SK-N-SH (cell line): ENCODE measurements at regions not wholly inside any gene's neighbourhood (a gene's known extent, or its start where the extent isn't known, plus 50 kb on each side); places are given as distances from the start of the nearest gene placed in this dataset.

ENCODE experiments used
- CTCF ChIA-PET: fragments of 300-600, 350-600 bp; formaldehyde crosslinking; extraction: SDS; loops from one replicate; lab custom pipeline; 2021; lab: Yijun Ruan, JAX
- POLR2A ChIA-PET: fragments of 350-600 bp; sonication (Branson Sonifier 250); formaldehyde crosslinking; extraction: SDS; loops from one replicate; lab custom pipeline; 2020; ENCODE audit warnings: antibody characterized with exemption, inconsistent platforms; lab: Yijun Ruan, JAX
- DNase-seq: peaks from one replicate; pipeline ENCODE4 v3.0.0; 2012
- H2AFZ ChIP-seq: fragments of 200-600 bp; sonication (generic); 2 replicates; pipeline ENCODE4 v1.8.1; 2016; ENCODE audit warnings: antibody characterized with exemption, mild to moderate bottlenecking, low read depth
- H3F3A ChIP-seq: fragments of 200-600 bp; sonication (generic); replicated peaks from 2 replicates; pipeline ENCODE3; 2016; ENCODE audit warnings: antibody characterized with exemption, mild to moderate bottlenecking; ENCODE audit not compliant: insufficient read depth
- H3K27ac ChIP-seq, 2 experiments: fragments of 200-500 bp in 1 of 2; fragments of 200-600 bp in 1 of 2; sonication (Bioruptor generic) in 1 of 2; sonication (generic), shearing (Covaris generic) in 1 of 2; 2 replicates each; pipeline versions ENCODE4 v1.5.1 to v1.6.1; 2014 to 2016; ENCODE audit warnings: low read depth in 2 of 2, inconsistent platforms in 1 of 2, low read length in 1 of 2, mild to moderate bottlenecking in 1 of 2, mixed read lengths in 1 of 2
- H3K27me3 ChIP-seq: fragments of 200-600 bp; sonication (generic), shearing (Covaris generic); 2 replicates; pipeline ENCODE4 v1.6.1; 2016; ENCODE audit warnings: mixed run types; ENCODE audit not compliant: insufficient read depth
- H3K36me3 ChIP-seq, 2 experiments: fragments of 200-500 bp in 1 of 2; fragments of 200-600 bp in 1 of 2; sonication (Bioruptor generic) in 1 of 2; sonication (generic) in 1 of 2; replicated peaks in 1 of 2; 2 replicates each; pipeline versions ENCODE3 to v1.5.1; 2014 to 2016; ENCODE audit warnings: low read length in 1 of 2, mild to moderate bottlenecking in 1 of 2; ENCODE audit not compliant: insufficient read depth in 2 of 2, control insufficient read depth in 1 of 2
- H3K4me1 ChIP-seq, 2 experiments: fragments of 200-500 bp in 1 of 2; fragments of 200-600 bp in 1 of 2; sonication (Bioruptor generic) in 1 of 2; sonication (generic), shearing (Covaris generic) in 1 of 2; 2 replicates each; pipeline versions ENCODE4 v1.5.1 to v1.6.1; 2014 to 2016; ENCODE audit warnings: low read depth in 1 of 2, low read length in 1 of 2, mixed run types in 1 of 2; ENCODE audit not compliant: insufficient read depth in 2 of 2, control insufficient read depth in 1 of 2
- H3K4me2 ChIP-seq: fragments of 200-600 bp; sonication (generic), shearing (Covaris generic); 2 replicates; pipeline ENCODE4 v1.6.1; 2017; ENCODE audit warnings: mixed run types
- H3K4me3 ChIP-seq, 2 experiments: fragments of 200-500 bp in 1 of 2; fragments of 200-600 bp in 1 of 2; sonication (Bioruptor generic) in 1 of 2; sonication (generic), shearing (Covaris generic) in 1 of 2; 2 replicates each; pipeline versions ENCODE4 v1.5.1 to v1.8.1; 2014 to 2016; ENCODE audit warnings: low read depth in 2 of 2, inconsistent platforms in 1 of 2, low read length in 1 of 2, mild to moderate bottlenecking in 1 of 2, mixed read lengths in 1 of 2, moderate library complexity in 1 of 2
- H3K79me2 ChIP-seq: fragments of 200-600 bp; sonication (generic); 2 replicates; pipeline ENCODE4 v1.8.1; 2017; ENCODE audit warnings: mild to moderate bottlenecking; ENCODE audit not compliant: insufficient read depth
- H3K9ac ChIP-seq: fragments of 200-600 bp; sonication (generic); 2 replicates; pipeline ENCODE4 v1.6.1; 2017; ENCODE audit warnings: mixed run types
- H3K9me2 ChIP-seq: fragments of 200-600 bp; sonication (generic); 2 replicates; pipeline ENCODE4 v1.6.1; 2017; ENCODE audit warnings: mixed run types
- H3K9me3 ChIP-seq: fragments of 200-600 bp; sonication (generic); 2 replicates; pipeline ENCODE4 v1.6.1; 2017; ENCODE audit warnings: mixed run types, mild to moderate bottlenecking, moderate library complexity
- H4K20me1 ChIP-seq: fragments of 200-600 bp; sonication (generic); 2 replicates; pipeline ENCODE4 v1.6.1; 2017; ENCODE audit warnings: mild to moderate bottlenecking, mixed run types; ENCODE audit not compliant: insufficient read depth
- CTCF ChIP-seq: fragments of 200-600 bp; sonication (generic); IDR thresholded peaks from 2 replicates; pipeline ENCODE4 v1.6.1; 2017; ENCODE audit warnings: antibody characterized with exemption, mild to moderate bottlenecking, moderate library complexity
- EZH2phosphoT487 ChIP-seq: fragments of 200-600 bp; sonication (generic); IDR thresholded peaks from 2 replicates; pipeline ENCODE4 v1.6.1; 2017; ENCODE audit warnings: low read depth, mixed run types, mild to moderate bottlenecking, antibody characterized with exemption, moderate library complexity, borderline replicate concordance
- FOXJ3 ChIP-seq: sonication (generic); formaldehyde crosslinking; IDR thresholded peaks from 2 replicates; pipeline ENCODE4 v1.5.1; 2020; ENCODE audit warnings: mild to moderate bottlenecking, missing genetic modification reagents
- FOXM1 ChIP-seq: IDR thresholded peaks from 2 replicates; pipeline ENCODE4 v1.4.0; 2012; ENCODE audit warnings: low read depth, mild to moderate bottlenecking
- GABPA ChIP-seq: IDR thresholded peaks from 2 replicates; pipeline ENCODE4 v1.4.0; 2012; ENCODE audit warnings: low read depth, mild to moderate bottlenecking
- GATA2 ChIP-seq: sonication (generic); formaldehyde crosslinking; IDR thresholded peaks from 2 replicates; pipeline ENCODE4 v1.5.0; 2020; ENCODE audit warnings: mild to moderate bottlenecking, missing genetic modification reagents
- IRF3 ChIP-seq: fragments of 150-350 bp; IDR thresholded peaks from 2 replicates; pipeline ENCODE4 v1.6.1; 2016; ENCODE audit warnings: mild to moderate bottlenecking, low read depth, low read length
- MXI1 ChIP-seq: IDR thresholded peaks from 2 replicates; pipeline ENCODE4 v1.6.1; 2012; ENCODE audit warnings: mild to moderate bottlenecking, low read depth, low read length, improper control_type of control experiment
- NRF1 ChIP-seq: IDR thresholded peaks from 2 replicates; pipeline ENCODE4 v1.6.1; 2012; ENCODE audit warnings: low read depth, mild to moderate bottlenecking, low read length
- POLR2AphosphoS5 ChIP-seq: IDR thresholded peaks from 2 replicates; pipeline ENCODE4 v1.6.1; 2012; ENCODE audit warnings: low read depth, low read length
- RCOR1 ChIP-seq: fragments of 150-350 bp; IDR thresholded peaks from 2 replicates; pipeline ENCODE4 v1.6.1; 2017; ENCODE audit warnings: antibody characterized with exemption, low read length
- SIN3A ChIP-seq: IDR thresholded peaks from 2 replicates; pipeline ENCODE4 v1.6.1; 2012; ENCODE audit warnings: low read depth, mild to moderate bottlenecking, low read length, moderate library complexity, borderline replicate concordance
- SMC3 ChIP-seq: IDR thresholded peaks from 2 replicates; pipeline ENCODE4 v1.6.1; 2012; ENCODE audit warnings: low read depth, low read length, improper control_type of control experiment
- TCF12 ChIP-seq: IDR thresholded peaks from 2 replicates; pipeline ENCODE4 v1.4.0; 2012
- TEAD4 ChIP-seq: IDR thresholded peaks from 2 replicates; pipeline ENCODE4 v1.4.0; 2012; ENCODE audit warnings: mild to moderate bottlenecking, borderline replicate concordance; ENCODE audit not compliant: insufficient read depth
- USF2 ChIP-seq: fragments of 150-350 bp; IDR thresholded peaks from 2 replicates; pipeline ENCODE4 v1.6.1; 2017; ENCODE audit warnings: antibody characterized with exemption, low read length, low read depth, borderline replicate concordance
- WGBS: methylation state at CpG from one replicate; pipeline ENCODE4 v1.1.6; 2017; ENCODE audit warnings: low lambda C conversion rate; 5-methylcytosine and 5-hydroxymethylcytosine counted together
- TF ChIP-seq, protein P1 (sequence below): IDR thresholded peaks from 2 replicates; pipeline ENCODE4 v1.4.0; 2012; ENCODE audit warnings: low read depth, borderline replicate concordance

DNA sequence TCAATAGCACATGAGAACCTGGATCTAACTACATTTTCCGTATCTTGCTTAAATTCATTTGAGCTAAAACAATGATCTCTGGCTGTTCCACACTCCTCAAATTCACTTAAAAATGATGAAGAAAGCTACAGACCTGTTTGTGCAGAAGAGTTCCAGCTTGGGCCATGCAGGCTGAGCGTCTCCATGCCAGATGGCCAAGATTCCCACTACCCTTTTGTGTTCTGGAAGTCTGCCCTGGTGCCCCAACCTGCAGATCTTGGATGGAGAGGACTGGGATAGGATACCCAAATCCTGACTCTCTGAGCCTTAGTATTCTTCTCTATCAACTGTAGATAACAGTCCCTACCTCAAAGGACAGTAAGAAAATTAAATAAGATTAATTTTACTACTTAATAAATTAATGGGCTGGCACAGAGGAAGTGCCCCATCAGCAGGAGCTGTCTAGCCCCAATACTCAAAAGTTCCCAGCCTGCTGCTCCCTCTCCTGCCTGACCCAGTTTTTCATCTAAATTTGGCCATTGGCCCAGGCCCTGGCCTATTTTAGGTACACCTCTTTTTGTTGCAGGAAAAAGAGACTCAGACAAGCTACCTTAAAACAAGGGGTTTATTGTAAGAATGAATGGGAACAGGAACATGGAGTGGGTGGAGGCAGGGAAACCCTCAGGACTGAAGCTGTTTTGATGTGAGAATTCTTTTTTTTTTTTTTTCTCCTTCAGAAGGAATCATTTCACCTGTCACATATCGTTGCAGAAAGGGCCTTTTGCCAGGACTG is 81.4 kb upstream of the GRK3 start:
- ChIA-PET CTCF (interaction anchor here (0.7 to 1.1 kb wide), 2 partner anchors 61 to 218 kb away, joined by 3 read pairs; no protein-coding TSS in a partner anchor), POLR2A (interaction anchor here (1.3 kb wide), 1 partner anchor 10 kb away, joined by 3 read pairs; no protein-coding TSS in a partner anchor)
- H3K4me2 ChIP-seq: no peak overlapping the region
- H2AFZ ChIP-seq: no peak overlapping the region
- DNase-seq: no peak
- no peaks in the 10 kb centered on the region for H3K79me2 ChIP-seq
- 31% methylated on average over 2 of the region's 3 CpGs for WGBS
- no peaks in the 10 kb centered on the region for H3K27me3 ChIP-seq
- H3F3A ChIP-seq: no peaks in the 10 kb centered on the region
- no peak for TF ChIP-seq TCF12
- H3K27ac ChIP-seq: peak overlapping the region in 1 of 2 experiments; percentile 98; a peak in 2 of 4 replicates
- H3K4me1 ChIP-seq: peaks cover 0 to 23% of the 10 kb centered on the region in 2 experiments; a peak in 2 of 4 replicates
- no peaks in the 10 kb centered on the region for H3K36me3 ChIP-seq
- no peak overlapping the region for H3K4me3 ChIP-seq
- no peaks in the 10 kb centered on the region for H3K9me3 ChIP-seq
- no peak overlapping the region for H3K9ac ChIP-seq
- H4K20me1 ChIP-seq: no peaks in the 10 kb centered on the region
- no peaks in the 10 kb centered on the region for H3K9me2 ChIP-seq

- Histone ChIP-seq H3K4me2 (no peak overlapping the region), H3K4me1 (peaks cover 0 to 26% of the 10 kb centered on the region in 2 experiments; a peak in 2 of 4 replicates), H3K36me3 (no peaks in the 10 kb centered on the region), H3K9me2 (no peaks in the 10 kb centered on the region), H3K9ac (no peak overlapping the region), H4K20me1 (no peaks in the 10 kb centered on the region), H2AFZ (no peak overlapping the region), H3F3A (no peaks in the 10 kb centered on the region), H3K27ac (peak overlapping the region in 1 of 2 experiments; percentile 98; a peak in 2 of 4 replicates), H3K9me3 (no peaks in the 10 kb centered on the region), H3K79me2 (no peaks in the 10 kb centered on the region), H3K27me3 (no peaks in the 10 kb centered on the region), H3K4me3 (no peak overlapping the region)
- ChIA-PET CTCF (no interaction called here), POLR2A (no interaction called here)
- DNase-seq: no peak
- TF ChIP-seq FOXJ3 (no peak), SMC3 (no peak), EZH2phosphoT487 (no peak), FOXM1 (no peak), NRF1 (no peak), GATA2 (no peak), USF2 (no peak), GABPA (no peak), IRF3 (no peak), POLR2AphosphoS5 (no peak), RCOR1 (no peak), TEAD4 (no peak), SIN3A (no peak), TCF12 (no peak), CTCF (no peak), MXI1 (no peak)
- TF ChIP-seq, protein P1, sequence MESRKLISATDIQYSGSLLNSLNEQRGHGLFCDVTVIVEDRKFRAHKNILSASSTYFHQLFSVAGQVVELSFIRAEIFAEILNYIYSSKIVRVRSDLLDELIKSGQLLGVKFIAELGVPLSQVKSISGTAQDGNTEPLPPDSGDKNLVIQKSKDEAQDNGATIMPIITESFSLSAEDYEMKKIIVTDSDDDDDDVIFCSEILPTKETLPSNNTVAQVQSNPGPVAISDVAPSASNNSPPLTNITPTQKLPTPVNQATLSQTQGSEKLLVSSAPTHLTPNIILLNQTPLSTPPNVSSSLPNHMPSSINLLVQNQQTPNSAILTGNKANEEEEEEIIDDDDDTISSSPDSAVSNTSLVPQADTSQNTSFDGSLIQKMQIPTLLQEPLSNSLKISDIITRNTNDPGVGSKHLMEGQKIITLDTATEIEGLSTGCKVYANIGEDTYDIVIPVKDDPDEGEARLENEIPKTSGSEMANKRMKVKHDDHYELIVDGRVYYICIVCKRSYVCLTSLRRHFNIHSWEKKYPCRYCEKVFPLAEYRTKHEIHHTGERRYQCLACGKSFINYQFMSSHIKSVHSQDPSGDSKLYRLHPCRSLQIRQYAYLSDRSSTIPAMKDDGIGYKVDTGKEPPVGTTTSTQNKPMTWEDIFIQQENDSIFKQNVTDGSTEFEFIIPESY: no peak
- 33% methylated on average over 1 of the region's 1 CpG for WGBS
Measured at GRCh38 chr22:25483931-25484330, 80.5 kb upstream of the GRK3 start.
